GM19023 (cell line): ENCODE measurements at regions not wholly inside any gene's neighbourhood (a gene's known extent, or its start where the extent isn't known, plus 50 kb on each side); places are given as distances from the start of the nearest gene placed in this dataset.

ENCODE experiments used
- ATAC-seq: cut with Tn5 transposase; IDR thresholded peaks from one replicate; pipeline ENCODE4 v1.9.1; 2021; ENCODE audit warnings: mild to moderate bottlenecking, moderate library complexity; ENCODE audit not compliant: unreplicated experiment

DNA sequence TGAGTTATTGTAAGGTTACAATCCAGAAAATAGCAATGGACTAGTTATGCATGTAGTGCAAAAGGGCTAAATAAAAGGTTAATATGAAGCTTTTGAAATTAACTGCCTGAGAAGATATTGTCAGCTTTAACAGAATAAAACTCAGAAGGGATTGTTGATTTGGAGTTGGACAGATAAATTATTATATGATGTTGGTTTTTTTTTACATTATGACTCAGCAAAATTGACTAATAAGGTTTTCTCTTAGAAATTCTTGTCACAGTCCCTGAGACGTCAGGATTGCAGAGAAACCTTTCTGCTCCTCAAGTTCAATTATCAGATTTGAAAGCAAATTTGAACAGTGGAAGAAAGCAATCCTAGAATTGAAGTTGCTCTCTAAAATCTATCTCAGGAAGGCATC is 946.9 kb downstream of the CBLN2 start:
- ATAC-seq = no peak

DNA sequence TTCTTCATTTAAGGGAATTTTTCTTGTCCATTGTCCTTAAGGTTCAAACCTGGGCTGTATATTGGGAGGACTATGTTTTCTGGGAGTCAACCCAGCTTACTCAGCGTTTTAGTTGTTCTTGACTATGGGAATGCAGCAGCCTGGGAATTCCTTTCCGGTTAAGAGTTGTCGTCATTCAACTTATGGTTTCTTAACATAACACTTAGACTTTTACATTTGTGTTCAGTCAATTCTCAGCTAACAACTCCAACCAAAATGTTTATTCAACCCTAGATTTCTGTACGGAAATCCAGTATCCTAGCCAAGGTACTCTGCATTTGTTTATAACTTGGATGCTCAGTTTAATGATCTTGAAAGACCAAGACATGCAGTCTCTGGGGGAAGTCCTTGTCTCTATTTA is 960.9 kb downstream of the CBLN2 start:
- ATAC-seq = no peak

DNA sequence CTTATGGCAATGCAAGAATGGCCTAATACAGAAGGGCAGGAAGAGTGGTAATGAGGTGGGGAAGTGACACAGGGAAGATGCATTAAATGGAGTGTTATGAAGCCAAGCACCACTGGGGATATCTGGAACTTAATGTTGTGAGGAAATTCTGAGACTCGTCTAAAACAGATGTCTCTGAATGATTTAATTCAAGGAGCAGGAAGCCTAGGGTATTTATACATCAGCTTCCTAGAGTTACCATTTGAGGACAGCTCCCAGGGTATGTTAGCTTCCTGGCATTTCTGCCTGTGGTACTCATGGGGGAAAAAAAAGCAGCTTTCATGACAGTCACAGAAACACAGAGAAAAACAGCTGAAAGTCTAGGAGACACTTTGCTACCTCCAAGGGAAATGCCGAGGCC is 989.5 kb downstream of the CBLN2 start:
- ATAC-seq = no peak

DNA sequence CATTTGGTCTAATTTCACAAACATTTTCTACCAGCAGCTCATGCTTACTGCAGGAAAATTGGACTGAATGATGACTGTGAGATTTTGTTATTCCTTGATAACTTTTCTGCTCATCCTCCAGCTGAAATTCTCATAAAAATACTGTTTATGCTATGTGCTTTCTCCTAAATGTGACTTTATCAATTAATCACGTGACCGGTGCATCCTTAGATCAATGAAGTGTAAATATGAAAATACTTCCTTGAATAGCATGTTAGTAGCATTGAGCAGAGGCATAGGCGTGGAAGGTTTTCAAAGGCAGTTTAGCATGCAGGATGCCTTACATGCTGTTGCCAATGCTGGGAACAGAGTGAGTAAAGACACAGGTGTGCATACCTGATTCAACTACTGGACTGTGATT is 1002.5 kb downstream of the CBLN2 start:
- no peak for ATAC-seq

DNA sequence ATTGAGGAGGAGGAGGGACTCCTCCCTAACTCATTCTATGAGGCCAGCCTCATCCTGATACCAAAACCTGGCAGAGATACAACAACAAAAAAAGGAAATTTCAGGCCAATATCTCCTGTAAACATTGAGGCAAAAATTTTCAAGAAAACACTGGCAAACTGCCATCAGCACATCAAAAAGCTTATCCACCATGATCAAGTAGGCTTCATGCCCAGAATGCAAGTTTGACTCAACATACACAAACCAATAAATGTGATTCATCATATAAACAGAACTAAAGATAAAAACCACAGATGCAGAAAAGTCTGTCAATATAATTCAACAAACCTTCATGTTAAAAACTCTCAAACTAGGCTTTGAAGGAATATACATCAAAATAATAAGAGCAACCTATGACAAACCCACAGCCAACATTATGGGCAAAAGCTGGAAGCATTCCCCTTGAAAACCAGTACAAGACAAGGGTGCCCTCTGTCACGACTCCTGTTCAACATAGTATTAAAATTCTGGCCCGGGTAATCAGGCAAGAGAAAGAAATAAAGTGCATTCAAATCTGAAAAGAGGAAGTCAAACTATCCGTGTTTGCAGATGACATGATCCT is 1014.3 kb downstream of the CBLN2 start:
- ATAC-seq = no peak

DNA sequence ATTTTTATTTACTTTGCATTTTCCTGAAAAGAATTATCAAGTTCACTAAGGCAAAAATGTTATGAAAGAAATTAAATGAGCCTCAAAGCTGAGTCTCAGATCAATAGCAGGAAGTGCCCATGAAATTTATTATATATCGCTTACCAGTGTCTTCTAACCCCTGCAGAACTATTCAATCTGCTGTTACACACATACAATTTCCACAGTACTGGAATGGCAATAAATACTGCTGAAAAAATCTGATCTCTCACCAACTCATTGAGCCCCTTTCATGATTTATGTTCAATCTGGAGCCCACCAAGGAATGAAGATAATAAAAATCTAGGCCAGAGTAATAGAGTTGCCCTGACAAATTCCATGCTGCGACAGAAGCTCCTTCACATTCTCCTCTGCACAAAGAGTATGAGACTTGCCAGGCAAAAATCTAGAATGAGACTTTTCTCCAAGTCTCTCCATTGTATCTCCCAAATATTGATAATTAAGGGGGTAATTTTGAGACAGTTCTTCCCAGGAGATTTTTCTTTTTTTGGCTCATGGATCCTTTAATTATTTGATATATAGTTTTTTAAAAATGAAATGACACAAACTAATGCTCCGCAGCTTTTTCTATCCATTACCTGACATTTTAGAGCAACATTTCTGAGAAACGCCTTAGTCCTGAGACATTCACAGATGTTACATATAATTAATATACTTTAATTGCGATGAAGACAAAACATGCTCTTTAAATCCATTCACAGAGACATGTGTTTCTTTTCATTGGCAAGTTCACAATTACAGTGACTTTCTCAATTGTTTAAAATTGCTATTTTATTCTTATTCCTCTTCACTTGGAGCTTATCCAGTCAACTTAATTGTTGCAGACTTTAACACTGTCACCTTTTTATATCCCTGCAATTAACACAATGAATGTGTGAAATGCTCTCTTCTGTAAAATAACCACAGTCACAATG is 1020.4 kb downstream of the CBLN2 start:
- ATAC-seq = no peak

DNA sequence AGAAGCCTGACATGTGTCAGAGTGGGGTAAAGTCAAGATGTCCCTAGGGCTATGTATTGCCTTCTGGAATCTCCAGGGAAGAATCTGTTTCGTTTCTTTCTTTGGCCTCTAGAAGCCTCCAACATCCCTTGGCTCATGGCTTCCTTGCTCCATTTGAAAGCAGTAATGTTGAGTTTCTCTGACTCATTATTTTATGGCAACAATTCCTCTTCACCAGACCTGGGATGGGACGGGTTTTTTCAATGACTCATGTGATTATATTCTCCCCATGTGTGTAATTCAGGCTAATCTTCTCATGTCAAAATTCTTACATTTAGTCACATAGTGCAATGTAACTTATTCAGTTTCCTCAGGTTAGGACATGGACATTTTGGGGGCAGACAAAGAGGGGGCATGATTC is 1038.6 kb downstream of the CBLN2 start:
- no peak for ATAC-seq

DNA sequence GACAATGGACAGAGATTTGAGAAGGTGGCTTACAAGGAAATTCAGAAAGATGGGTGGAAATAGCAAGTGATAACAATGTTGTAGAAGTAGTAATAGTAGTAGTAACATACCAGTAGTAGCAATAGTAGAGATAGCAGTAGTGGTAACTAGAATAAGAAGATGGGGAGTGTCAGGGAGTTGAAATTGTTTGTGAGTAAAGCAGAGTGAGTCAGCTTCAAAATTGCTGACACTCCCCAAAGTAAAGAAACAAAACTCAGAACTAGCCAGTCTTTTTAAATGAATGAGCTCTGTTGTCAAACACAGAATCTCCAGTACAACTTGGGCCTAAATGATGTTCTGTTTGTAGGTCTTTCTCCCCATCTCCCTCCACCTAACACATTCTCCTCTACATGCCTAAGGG is 1040.9 kb downstream of the CBLN2 start:
- ATAC-seq = no peak

DNA sequence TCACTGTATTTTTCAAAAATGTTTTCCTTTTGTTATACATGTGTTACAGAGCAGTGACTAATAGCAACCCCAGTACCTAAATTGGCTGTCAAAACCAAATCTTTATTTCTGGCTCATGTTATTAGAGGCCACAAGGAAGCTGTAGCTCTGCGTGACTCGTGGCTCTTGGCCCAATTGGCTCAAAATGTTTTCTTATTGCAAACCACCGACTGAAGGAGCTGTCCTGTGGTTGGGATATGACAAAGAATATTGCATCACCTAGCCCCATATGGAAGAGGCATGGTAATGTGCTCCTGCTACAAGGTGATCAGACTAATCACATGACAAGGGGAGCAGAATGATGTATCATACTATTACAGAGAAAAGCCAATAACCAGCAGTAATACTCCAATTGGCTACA is 1058.5 kb downstream of the CBLN2 start:
- ATAC-seq = no peak

DNA sequence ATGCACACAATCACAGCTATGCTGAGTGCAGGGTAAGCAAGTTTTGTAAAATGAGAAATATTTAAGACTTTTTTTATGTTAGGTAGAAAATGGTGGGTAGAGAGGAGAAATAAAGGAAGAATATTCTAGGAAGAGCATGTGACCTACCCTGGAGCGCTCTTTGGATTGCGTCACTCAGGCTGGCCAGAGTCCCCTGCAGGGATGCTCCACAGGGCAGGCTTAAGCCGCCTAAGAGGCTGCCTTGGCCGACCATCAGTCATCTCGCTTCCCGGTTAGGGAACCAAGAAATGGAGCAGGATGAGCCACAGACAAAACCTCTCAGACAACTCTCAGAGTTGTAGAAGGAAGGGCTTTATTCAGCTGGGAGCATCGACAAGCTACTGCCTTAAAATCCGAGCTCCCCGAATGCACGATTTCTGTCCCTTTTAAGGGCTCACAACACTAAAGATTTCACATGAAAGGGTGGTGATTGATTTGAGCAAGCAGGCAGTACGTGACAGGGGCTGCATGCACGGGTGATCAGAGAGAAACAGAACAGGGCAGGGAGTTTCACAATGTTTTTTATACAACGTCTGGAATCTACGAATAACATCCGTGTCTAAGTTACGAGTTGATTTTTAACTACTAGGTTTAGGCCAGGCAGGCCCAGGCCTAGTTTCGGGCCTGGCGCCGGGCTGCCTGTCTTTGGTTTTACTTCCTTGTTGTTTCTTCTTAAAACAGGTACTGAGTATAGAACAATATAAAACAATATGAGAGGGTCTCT is 1072.0 kb downstream of the CBLN2 start:
- no peak for ATAC-seq

DNA sequence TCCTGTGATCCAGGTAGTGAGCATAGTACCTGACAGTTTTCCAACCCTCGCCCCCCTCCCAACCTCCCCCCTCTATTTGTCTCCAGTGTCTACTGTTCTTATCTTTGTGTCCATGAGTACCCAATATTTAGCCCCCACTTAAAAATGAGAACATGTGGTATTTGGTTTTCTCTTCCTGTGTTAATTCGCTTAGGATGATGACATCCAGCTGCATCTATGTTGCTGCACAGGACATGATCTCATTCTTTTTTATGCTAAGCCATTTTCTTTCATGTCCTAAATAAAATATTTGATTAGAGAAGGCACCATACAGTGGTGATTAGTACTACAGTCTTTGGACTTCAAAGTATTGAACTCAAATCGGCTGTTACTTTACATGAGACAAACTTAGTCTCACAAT is 1087.9 kb downstream of the CBLN2 start:
- no peak for ATAC-seq

DNA sequence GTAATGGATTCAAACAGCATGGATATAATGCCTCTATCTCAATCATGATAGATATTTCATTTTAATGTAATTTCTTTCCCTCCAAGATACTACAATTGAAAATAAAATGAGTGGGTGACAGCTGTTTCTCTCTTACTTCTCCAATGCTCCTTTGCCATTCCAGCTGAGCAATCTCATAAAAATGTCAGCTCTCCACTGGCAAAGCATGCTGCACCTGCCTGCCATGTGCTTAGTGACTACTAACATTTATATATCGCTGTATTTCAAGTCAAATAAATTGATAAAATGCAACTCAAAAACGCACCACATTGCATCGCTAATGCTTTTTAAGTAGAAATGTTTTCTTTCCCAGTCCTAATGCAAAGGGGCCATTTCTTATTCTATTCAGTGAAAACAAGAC is 1093.9 kb downstream of the CBLN2 start:
- ATAC-seq = no peak

DNA sequence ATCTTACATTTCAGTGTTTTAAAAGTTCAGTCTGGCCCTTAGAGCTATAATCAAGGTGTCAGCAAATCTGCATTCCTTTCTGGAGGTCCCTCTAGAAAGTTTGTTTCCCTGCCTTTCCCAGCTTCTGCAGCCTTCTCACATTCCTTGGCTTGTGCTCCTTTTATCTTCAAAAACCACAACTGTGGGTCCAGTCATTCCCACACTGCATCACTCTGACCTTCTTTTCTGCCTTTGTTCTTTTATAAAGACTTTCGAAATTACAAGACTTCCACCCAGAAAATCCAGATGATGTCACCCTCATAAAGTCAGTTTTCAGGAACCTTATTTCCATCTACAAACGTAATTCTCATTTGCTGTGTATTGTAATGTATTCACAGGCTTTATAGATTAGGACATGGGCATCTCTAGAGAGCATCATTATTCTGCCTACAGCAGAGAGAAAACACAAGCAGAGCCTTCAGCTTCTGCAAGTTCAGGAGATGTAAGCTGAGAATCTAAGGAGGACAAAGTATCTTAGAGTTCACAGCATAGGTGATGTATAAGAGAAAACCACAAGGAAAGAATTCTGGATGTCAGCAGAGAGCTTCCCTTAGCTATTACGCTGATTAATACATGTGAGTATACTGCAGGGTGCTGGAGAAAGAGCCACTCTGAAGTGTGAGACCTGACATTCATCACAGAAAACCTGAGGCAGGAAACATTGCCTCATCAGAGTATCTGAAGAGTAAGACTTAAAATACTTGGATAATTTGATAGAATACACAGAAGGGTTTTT is 1100.2 kb downstream of the CBLN2 start:
- ATAC-seq = no peak

DNA sequence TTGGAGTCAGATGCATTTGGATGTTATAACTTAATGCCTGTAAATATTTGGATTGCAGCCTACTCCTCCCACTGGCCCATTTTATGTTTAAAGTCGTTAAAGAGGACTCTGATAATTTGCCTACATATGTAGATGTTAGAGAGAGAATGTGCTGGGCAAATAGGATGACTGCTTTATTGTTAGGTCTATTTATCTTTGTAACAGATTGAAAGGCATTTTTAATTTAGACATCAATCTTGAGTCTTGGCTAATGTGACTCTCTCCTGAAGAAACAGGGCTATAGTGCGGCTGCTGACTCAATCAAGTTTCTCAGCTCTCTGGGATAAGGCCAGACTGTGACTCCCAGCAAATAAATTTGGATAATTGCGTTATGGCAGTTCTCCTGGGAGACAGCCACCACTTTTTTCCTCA is 1101.4 kb downstream of the CBLN2 start:
- no peak for ATAC-seq

DNA sequence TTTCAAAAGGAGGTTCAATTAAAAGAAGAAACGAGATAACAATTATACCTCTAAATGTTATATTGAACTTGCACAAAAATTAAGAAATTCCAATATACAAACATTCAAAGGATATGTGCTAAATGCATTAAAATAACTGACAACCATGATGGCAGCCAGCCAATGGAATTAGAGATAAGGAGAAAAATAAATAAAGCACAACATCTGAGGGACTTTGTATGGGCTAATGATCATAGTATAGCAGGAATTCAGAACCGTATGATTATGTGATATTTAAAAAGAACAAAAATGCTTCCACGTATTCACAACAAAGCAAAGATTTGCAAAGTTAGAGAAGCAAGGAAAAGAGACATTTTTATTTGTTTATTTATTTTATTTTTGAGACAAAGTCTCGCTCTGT is 1103.0 kb downstream of the CBLN2 start:
- no peak for ATAC-seq

DNA sequence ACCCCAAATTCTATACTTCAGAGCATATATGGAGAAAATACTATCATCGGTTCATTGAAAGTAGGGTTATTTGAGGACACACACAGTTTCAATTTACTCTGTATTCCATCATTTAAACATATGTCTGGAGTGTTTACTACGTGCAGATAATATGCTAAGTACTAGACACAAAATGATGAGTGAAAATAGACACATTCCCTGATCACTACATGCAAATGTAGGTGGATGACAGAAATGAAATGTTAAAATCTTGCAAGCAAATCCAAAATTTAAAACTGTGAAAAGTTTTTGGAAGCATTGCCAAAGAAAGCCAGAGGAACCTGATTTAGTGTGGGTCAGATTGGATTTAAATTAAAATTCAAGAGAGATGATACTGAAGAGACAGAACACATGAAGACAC is 1106.6 kb downstream of the CBLN2 start:
- ATAC-seq = no peak

DNA sequence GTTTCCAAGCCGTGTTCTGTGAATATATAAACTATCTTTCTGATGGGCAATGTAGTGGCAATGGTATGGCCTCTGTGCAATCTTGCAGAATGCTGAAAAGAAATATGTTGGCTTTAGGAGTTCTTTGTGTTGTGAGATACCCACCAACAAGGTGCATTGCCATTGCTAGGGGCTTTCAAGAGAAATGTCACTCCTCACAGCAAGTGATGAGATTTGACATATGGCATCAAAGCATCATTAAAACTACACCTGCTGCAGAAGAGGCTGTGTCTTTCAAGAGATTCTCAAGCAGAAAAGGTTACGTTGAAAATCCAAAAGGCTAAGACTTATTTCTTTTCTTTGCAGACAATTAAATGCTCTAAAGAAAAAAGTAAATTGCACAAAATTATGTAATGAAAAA is 1110.8 kb downstream of the CBLN2 start:
- no peak for ATAC-seq

DNA sequence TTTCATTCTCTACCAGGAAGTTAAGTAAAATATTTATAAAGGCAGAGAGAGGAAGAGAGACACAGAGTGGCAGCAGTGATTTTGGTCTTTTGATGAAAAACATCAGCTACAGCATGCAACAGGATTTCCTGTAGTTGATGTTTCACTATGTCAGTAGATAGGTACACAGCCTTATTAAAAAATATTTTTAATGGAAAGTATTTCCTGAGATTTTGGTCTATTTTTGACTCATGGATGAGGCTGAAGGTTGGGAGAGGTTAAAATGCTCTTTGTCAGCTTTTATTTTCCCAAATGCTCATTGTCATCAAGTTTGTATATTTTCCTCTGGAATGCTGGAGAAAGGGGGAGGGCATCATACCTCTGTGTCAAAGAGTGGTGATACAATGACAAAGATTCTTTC is 1112.5 kb downstream of the CBLN2 start:
- no peak for ATAC-seq

DNA sequence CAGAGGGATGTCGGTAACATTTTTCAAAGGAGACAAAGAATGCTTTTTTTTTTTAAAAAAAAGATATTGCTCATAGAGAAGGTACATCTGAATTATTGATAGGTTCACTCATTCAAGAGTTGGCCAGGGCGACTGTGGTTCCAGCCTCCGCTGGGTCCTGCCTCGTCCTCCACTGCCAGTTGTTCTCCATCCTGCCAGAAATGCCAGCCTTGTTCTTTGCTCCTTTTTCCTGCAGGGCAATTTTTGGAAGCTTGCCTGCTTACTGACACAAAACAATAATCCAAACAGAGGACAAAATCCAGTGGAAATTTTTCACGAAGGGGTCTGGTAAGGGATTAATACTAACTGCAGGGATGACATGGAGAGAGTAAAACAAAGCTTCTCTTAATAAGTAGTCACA is 1113.0 kb downstream of the CBLN2 start:
- ATAC-seq = no peak

DNA sequence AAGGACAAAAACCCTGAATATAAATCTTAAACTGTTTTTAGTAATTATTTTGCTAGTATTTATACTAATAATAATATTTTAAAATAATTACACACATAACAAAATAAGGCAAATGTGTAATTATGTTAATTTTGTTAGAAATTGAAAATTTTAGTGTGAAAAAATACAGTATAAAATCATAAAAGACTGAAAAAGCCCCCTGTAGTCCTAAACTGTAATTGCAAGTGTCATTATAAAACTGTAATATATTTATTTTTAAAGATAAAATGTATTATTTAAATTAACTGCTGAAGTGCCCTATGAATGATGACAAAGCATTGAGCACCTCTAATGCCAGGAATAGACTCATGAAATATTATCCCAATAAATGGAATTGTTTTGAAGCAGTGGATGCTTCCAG is 1117.7 kb downstream of the CBLN2 start:
- ATAC-seq = no peak

DNA sequence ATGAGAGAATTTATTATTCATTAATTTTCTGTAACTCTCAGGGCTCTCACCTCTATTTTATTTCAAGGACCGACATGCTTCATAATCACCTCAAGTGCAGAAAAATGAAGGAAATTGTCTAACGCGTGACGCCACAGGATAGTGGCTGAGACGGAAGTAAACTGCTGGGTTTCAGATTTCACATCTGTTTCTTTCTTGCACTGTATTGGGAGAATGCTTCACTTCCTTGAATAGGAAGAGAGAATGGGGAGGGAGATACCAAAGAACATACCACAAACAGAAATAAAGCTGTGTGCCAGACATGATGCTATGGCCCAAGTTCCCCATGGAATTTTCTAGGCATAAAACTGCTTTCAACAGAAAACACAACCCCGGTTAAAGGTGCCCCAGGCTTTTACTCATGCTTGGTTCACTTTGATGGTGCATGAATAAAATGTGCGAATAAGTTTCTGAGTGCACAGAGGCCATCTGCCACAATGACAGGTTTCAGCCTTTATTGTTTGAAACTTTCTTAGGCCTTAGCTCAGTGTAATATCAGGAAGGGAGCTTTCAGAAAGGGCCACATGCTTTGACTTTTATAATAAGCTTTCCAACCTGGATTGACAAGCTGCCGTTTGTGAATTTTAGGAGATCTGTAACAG is 1116.4 kb downstream of the SOCS6 start:
- ATAC-seq = no peak
